K562 (cell line): ENCODE measurements at regions not wholly inside any gene's neighbourhood (a gene's known extent, or its start where the extent isn't known, plus 50 kb on each side); places are given as distances from the start of the nearest gene placed in this dataset.
A peak's percentile ranks its signal among the peaks of the same experiment; 100 is the strongest.

Experiments
- ATAC-seq: fragments of 200-7000 bp; cut with Tn5 transposase; 3 replicates; pipeline ENCODE4 v1.9.1; 2020; ENCODE audit warnings: moderate library complexity
- BruUV-seq: library from RNA; stranded (reverse); fragments of 400-500 nt; replicated peaks from 2 replicates; lab custom pipeline; 2021; lab: Mats Ljungman, UMichigan
- CTCF ChIA-PET: fragments of 300-600 bp; formaldehyde crosslinking; extraction: SDS; loops from one replicate; lab custom pipeline; 2021; ENCODE audit warnings: low intra/inter-chr PET ratio; lab: Yijun Ruan, JAX
- POLR2A ChIA-PET: fragments of 300-600, 350-650 bp; sonication (Branson Sonifier 250); formaldehyde crosslinking; extraction: SDS; loops from one replicate; lab custom pipeline; 2021; ENCODE audit warnings: antibody characterized with exemption, inconsistent platforms; lab: Yijun Ruan, JAX
- DNase-seq, 4 experiments: peaks; one replicate each; pipeline versions ENCODE4 v3.0.0 to v3.0.0-alpha.2; 2011 to 2018; ENCODE audit warnings: low spot score in 3 of 4, mixed read lengths in 3 of 4; ENCODE audit errors: extremely low read depth in 1 of 4
- FAIRE-seq: peaks from 2 replicates; lab custom pipeline; 2011; peaks lifted over from hg19 to GRCh38; lab: Jason Lieb, UNC
- H2AFZ ChIP-seq: 2 replicates; pipeline ENCODE4 v1.6.0; 2011; ENCODE audit warnings: low read depth, low read length, control low read depth, inconsistent platforms
- H3K27ac ChIP-seq: fragments of 200-600 bp; 3 replicates; pipeline ENCODE4 v1.8.0; 2011; ENCODE audit warnings: low read depth, mild to moderate bottlenecking, control low read depth, inconsistent platforms, low read length, moderate library complexity, mixed read lengths; ENCODE audit errors: extremely low read depth
- H3K27me3 ChIP-seq, 2 experiments: fragments of 300-600 bp in 1 of 2; 2 replicates in 1 of 2; 3 replicates in 1 of 2; pipeline versions ENCODE4 v1.6.0 to v1.8.0; 2011; ENCODE audit warnings: inconsistent platforms in 2 of 2, low read length in 2 of 2, mild to moderate bottlenecking in 1 of 2, mixed read lengths in 1 of 2, moderate library complexity in 1 of 2; ENCODE audit not compliant: control insufficient read depth in 2 of 2, insufficient read depth in 2 of 2
- H3K36me3 ChIP-seq: fragments of 300-600 bp; 3 replicates; pipeline ENCODE4 v1.8.0; 2011; ENCODE audit warnings: mild to moderate bottlenecking, low read length, inconsistent platforms; ENCODE audit not compliant: control insufficient read depth, insufficient read depth
- H3K4me1 ChIP-seq, 2 experiments: fragments of 200-600 bp in 1 of 2; replicated peaks in 1 of 2; 2 replicates in 1 of 2; 3 replicates in 1 of 2; pipeline versions ENCODE4 v1.5.1 to v1.8.0; 2011; ENCODE audit warnings: inconsistent platforms in 2 of 2, low read length in 2 of 2, mild to moderate bottlenecking in 1 of 2, mixed read lengths in 1 of 2, moderate library complexity in 1 of 2; ENCODE audit not compliant: control insufficient read depth in 2 of 2, insufficient read depth in 2 of 2
- H3K4me2 ChIP-seq: 2 replicates; pipeline ENCODE4 v1.6.1; 2011; ENCODE audit warnings: low read length, control low read depth, inconsistent platforms, mixed read lengths; ENCODE audit not compliant: insufficient read depth
- H3K4me3 ChIP-seq: fragments of 200-600 bp; sonication (generic), shearing (Covaris generic); 2 replicates; pipeline ENCODE4 v1.5.1; 2016; ENCODE audit warnings: control low read depth, inconsistent platforms
- H3K79me2 ChIP-seq: fragments of 200-600 bp; 3 replicates; pipeline ENCODE4 v1.8.0; 2011; ENCODE audit warnings: low read length, inconsistent platforms; ENCODE audit not compliant: control insufficient read depth, insufficient read depth
- H3K9ac ChIP-seq, 2 experiments: 2 replicates each; pipeline versions ENCODE4 v1.6.0 to v1.6.1; 2011; ENCODE audit warnings: low read depth in 2 of 2, low read length in 2 of 2, control low read depth in 1 of 2, inconsistent platforms in 1 of 2, mild to moderate bottlenecking in 1 of 2, mixed read lengths in 1 of 2; ENCODE audit not compliant: insufficient read depth in 1 of 2
- H3K9me1 ChIP-seq: one replicate; pipeline ENCODE4 v1.6.0; 2011; ENCODE audit warnings: inconsistent platforms, mild to moderate bottlenecking, low read length, moderate library complexity; ENCODE audit not compliant: control insufficient read depth, insufficient read depth
- H3K9me3 ChIP-seq: replicated peaks from 2 replicates; pipeline ENCODE4 v1.5.1; 2011; ENCODE audit warnings: low read depth, low read length, inconsistent platforms; ENCODE audit not compliant: control insufficient read depth, insufficient read depth
- H4K20me1 ChIP-seq: replicated peaks from 2 replicates; pipeline ENCODE4 v1.6.1; 2011; ENCODE audit warnings: low read length, inconsistent platforms, mixed read lengths; ENCODE audit not compliant: control insufficient read depth, insufficient read depth
- ATF3 ChIP-seq, 2 experiments: fragments of 450-650 bp in 1 of 2; sonication (generic) in 1 of 2; formaldehyde crosslinking in 1 of 2; IDR thresholded peaks in 1 of 2; conservative IDR thresholded peaks in 1 of 2; 2 replicates each; pipeline versions ENCODE4 v1.6.1 to v1.8.1; 2016 to 2023; ENCODE audit warnings: mild to moderate bottlenecking in 2 of 2, moderate library complexity in 2 of 2, inconsistent platforms in 1 of 2, missing genetic modification reagents in 1 of 2
- FOSL1 ChIP-seq: fragments of 200-800 bp; sonication (Bioruptor generic); conservative IDR thresholded peaks from 2 replicates; pipeline ENCODE4 v1.6.1; 2016; ENCODE audit warnings: missing genetic modification characterization, missing compliant biosample characterization
- HMBOX1 ChIP-seq: sonication (generic); IDR thresholded peaks from 2 replicates; pipeline ENCODE4 v1.6.1; 2016
- JUN ChIP-seq, 2 experiments: sonication (generic) in 1 of 2; formaldehyde crosslinking in 1 of 2; IDR thresholded peaks; 2 replicates each; pipeline versions ENCODE4 v1.6.1 to v1.8.0; 2012 to 2022; ENCODE audit warnings: borderline replicate concordance in 2 of 2, mild to moderate bottlenecking in 2 of 2, improper control_type of control experiment in 1 of 2, low read depth in 1 of 2, low read length in 1 of 2, missing genetic modification reagents in 1 of 2
- KAT2B ChIP-seq: IDR thresholded peaks from one replicate; pipeline ENCODE4 v1.6.1; 2012; ENCODE audit warnings: low read depth, mild to moderate bottlenecking, control low read depth, inconsistent platforms, low read length, moderate library complexity
- KDM4B ChIP-seq, 2 experiments: fragments of 450-650 bp in 1 of 2; sonication (generic) in 1 of 2; IDR thresholded peaks; 2 replicates each; pipeline ENCODE4 v1.6.1; 2016 to 2017; ENCODE audit warnings: borderline replicate concordance in 2 of 2, antibody characterized with exemption in 1 of 2, low read depth in 1 of 2, mild to moderate bottlenecking in 1 of 2
- MCM3 ChIP-seq: fragments of 450-650 bp; IDR thresholded peaks from 2 replicates; pipeline ENCODE4 v1.6.1; 2016
- NCOA4 ChIP-seq: fragments of 450-650 bp; IDR thresholded peaks from 2 replicates; pipeline ENCODE4 v1.6.1; 2018; ENCODE audit warnings: mild to moderate bottlenecking; ENCODE audit not compliant: partially characterized antibody
- NUFIP1 ChIP-seq: fragments of 450-650 bp; IDR thresholded peaks from 2 replicates; pipeline ENCODE4 v1.6.1; 2018; ENCODE audit not compliant: partially characterized antibody
- PML ChIP-seq: IDR thresholded peaks from 2 replicates; pipeline ENCODE4 v1.6.1; 2012; ENCODE audit warnings: low read length, inconsistent platforms
- SNIP1 ChIP-seq: fragments of 450-650 bp; IDR thresholded peaks from 2 replicates; pipeline ENCODE4 v1.7.1; 2017; ENCODE audit warnings: low read depth, mild to moderate bottlenecking
- ZBTB12 ChIP-seq: fragments of 250-450 bp; sonication (Bioruptor Pico); IDR thresholded peaks from 2 replicates; pipeline ENCODE4 v1.4.0; 2020
- ZNF354B ChIP-seq: fragments of 250-450 bp; sonication (Bioruptor Pico); IDR thresholded peaks from 2 replicates; pipeline ENCODE4 v1.4.0; 2020
- WGBS: fragments of 100-300 bp; shearing (Covaris generic); methylation state at CpG from one replicate; pipeline ENCODE4 v1.1.6; 2016; ENCODE audit warnings: low coverage, mixed read lengths; ENCODE audit not compliant: insufficient coverage; ENCODE audit errors: missing lambda C conversion rate; 5-methylcytosine and 5-hydroxymethylcytosine counted together
- in situ Hi-C: fragments of 300-500 bp; cut with MboI; formaldehyde crosslinking; loops from 4 replicates; pipeline ENCODE4 v1.15.0; 2018; ENCODE audit warnings: inconsistent platforms, mixed read lengths
- intact Hi-C: fragments of 100-400 bp; cut with micrococcal nuclease; formaldehyde crosslinking; loops from 2 replicates; pipeline ENCODE4 v1.14.2; 2022

DNA sequence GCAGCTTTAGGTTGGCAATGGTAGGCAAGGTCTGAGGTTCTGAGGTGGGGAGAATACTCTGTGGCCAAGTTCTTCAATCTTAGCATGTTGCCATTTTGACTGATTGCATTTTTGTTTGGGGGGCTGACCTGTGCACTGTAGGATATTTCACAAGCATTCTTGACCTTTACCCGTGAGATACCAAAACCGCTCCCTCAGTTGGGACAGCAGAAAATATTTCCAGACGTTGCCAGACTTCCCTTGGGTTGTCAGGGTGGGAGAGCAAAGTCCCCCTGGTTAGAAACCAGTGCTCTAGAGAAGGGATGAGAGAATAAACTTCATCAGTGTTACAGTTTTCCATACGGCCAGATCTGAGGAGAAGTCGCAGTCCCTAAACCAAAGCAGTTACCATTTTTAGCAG lies 279.6 kb downstream of the TFAP2B start:
- Histone ChIP-seq H3K27me3 (no peaks in the 10 kb centered on the region), H3K4me2 (no peak overlapping the region), H3K27ac (no peak overlapping the region), H4K20me1 (no peaks in the 10 kb centered on the region), H3K9me1 (no peaks in the 10 kb centered on the region), H3K4me3 (no peak overlapping the region), H2AFZ (peak overlapping the region; percentile 29), H3K9ac (no peak overlapping the region), H3K4me1 (no peaks in the 10 kb centered on the region; a peak in 2 of 5 replicates), H3K36me3 (no peaks in the 10 kb centered on the region), H3K79me2 (no peaks in the 10 kb centered on the region), H3K9me3 (no peaks in the 10 kb centered on the region)
- intact Hi-C loops = no loop called here
- ChIA-PET POLR2A (no interaction called here), CTCF (no interaction called here)
- DNase-seq (no peak), ATAC-seq (no peak), FAIRE-seq (no peak)
- in situ Hi-C loops = no loop called here
- WGBS = 57% methylated on average over 5 of the region's 5 CpGs
- TF ChIP-seq SNIP1 (no peak), MCM3 (no peak), NUFIP1 (no peak), KAT2B (no peak), NCOA4 (no peak), ZBTB12 (CRISPR knock-in tag) (no peak)
- no TSS peak for BruUV-seq

GRCh38 chr6:51098791-51099190 lies 280.1 kb downstream of the TFAP2B start:
- Histone ChIP-seq H3K27me3 (no peaks in the 10 kb centered on the region), H3K27ac (no peak overlapping the region), H3K9me1 (no peaks in the 10 kb centered on the region), H3K4me1 (no peaks in the 10 kb centered on the region; a peak in 2 of 5 replicates), H3K79me2 (no peaks in the 10 kb centered on the region), H3K4me3 (no peak overlapping the region), H3K9me3 (no peaks in the 10 kb centered on the region), H3K4me2 (no peak overlapping the region), H4K20me1 (no peaks in the 10 kb centered on the region), H3K36me3 (no peaks in the 10 kb centered on the region), H2AFZ (peak overlapping the region; percentile 29), H3K9ac (no peak overlapping the region)
- no TSS peak for BruUV-seq
- intact Hi-C loops = no loop called here
- no peak for FAIRE-seq
- in situ Hi-C loops = no loop called here
- no peak for ATAC-seq
- no peak for DNase-seq
- ChIA-PET CTCF (no interaction called here), POLR2A (no interaction called here)
- TF ChIP-seq PML = no peak
- 0 out of 2 replicates have a peak, but pooled peaks have one; percentile 16 for TF ChIP-seq HMBOX1
- TF ChIP-seq FOSL1 (tag) = peak; percentile 79
- peak; percentile 43; the same call in 1 of the 2 replicates for TF ChIP-seq JUN (IDR thresholded peaks at IDR 0.05; ENCODE audit: borderline replicate concordance, low read depth, low read length)
- TF ChIP-seq JUN (CRISPR knock-in tag; IDR thresholded peaks at IDR 0.05; ENCODE audit: borderline replicate concordance) = no peak
- peak; percentile 76 for TF ChIP-seq ATF3 (IDR thresholded peaks at IDR 0.05)
- TF ChIP-seq ATF3 (CRISPR knock-in tag; conservative IDR thresholded peaks at IDR 0.05) = no peak
- no peak for TF ChIP-seq KDM4B (IDR thresholded peaks at IDR 0.05; ENCODE audit: borderline replicate concordance in 2 of 2, low read depth in 1 of 2)
- TF ChIP-seq ZNF354B (CRISPR knock-in tag) = no peak
